Fibroblast of gingiva (primary cell): ENCODE measurements at regions not wholly inside any gene's neighbourhood (a gene's known extent, or its start where the extent isn't known, plus 50 kb on each side); places are given as distances from the start of the nearest gene placed in this dataset.
A peak's percentile ranks its signal among the peaks of the same experiment; 100 is the strongest.

Source experiments
- DNase-seq: peaks from one replicate; pipeline ENCODE4 v3.0.0-alpha.2; 2011; ENCODE audit warnings: low read depth

- DNase-seq = no peak
These were observed 51.8 kb upstream of the SLC16A1 start for GRCh38 chr1:113007706-113008364.

- DNase-seq = no peak
These were observed 52.3 kb upstream of the SLC16A1 start for GRCh38 chr1:113008365-113008714.

- DNase-seq = no peak
These were observed 56.2 kb upstream of the SLC16A1 start for GRCh38 chr1:113012149-113012548.

- DNase-seq = no peak
These were observed 57.8 kb upstream of the SLC16A1 start for GRCh38 chr1:113013823-113014222.

- DNase-seq = no peak
These were observed 58.5 kb upstream of the LRIG2 start for GRCh38 chr1:113014508-113014907.

GRCh38 chr1:113018911-113019310 lies 54.1 kb upstream of the LRIG2 start:
- DNase-seq = no peak

- DNase-seq = peak; percentile 73
These were observed 51.4 kb upstream of the LRIG2 start for GRCh38 chr1:113021430-113022085.
